Prostate gland (tissue), 2 donors: ENCODE measurements at regions not wholly inside any gene's neighbourhood (a gene's known extent, or its start where the extent isn't known, plus 50 kb on each side); places are given as distances from the start of the nearest gene placed in this dataset.

Source experiments
- small RNA-seq, 2 donors: library from RNA; depleted of rRNA; stranded (forward); fragments of <200 nt; gene quantifications; one replicate each; pipeline ENCODE3, GENCODE V24; 2016

Small RNA genes lying in the stretch of these regions (small RNA-seq; reads per million reads assigned to genes)
- gene AC005345.1 (0 reads per million in 2 donors), gene RF00019 (0 reads per million in 2 donors), gene RNU1-142P (0 reads per million in 2 donors)
